Stimulated activated CD8-positive, alpha-beta memory T cell treated with anti-CD3 and anti-CD28 coated beads, Interleukin-15, amount 100 ng/mL, for 48 hours (primary cell): ENCODE measurements at regions not wholly inside any gene's neighbourhood (a gene's known extent, or its start where the extent isn't known, plus 50 kb on each side); places are given as distances from the start of the nearest gene placed in this dataset.

Experiments used
- DNase-seq, 2 donors: peaks; one replicate each; pipeline ENCODE4 v3.0.0-alpha.2; 2020; ENCODE audit warnings: low read depth in 2 of 2

GRCh38 chr10:78756604-78757343, 312.0 kb upstream of the ZMIZ1 start:
- DNase-seq, result peak in 1 of 2 donors; percentile 21

GRCh38 chr10:78757344-78757925, 311.3 kb upstream of the ZMIZ1 start:
- no peak for DNase-seq

GRCh38 chr10:78758176-78758575, 310.6 kb upstream of the ZMIZ1 start:
- DNase-seq, result no peak

- no peak for DNase-seq
Measured at GRCh38 chr10:78759456-78760120, 309.2 kb upstream of the ZMIZ1 start.

GRCh38 chr10:78760463-78761310, 308.1 kb upstream of the ZMIZ1 start:
- DNase-seq, result no peak

GRCh38 chr10:78761311-78761781, 307.4 kb upstream of the ZMIZ1 start:
- DNase-seq, result no peak

GRCh38 chr10:78762086-78762630, 306.6 kb upstream of the ZMIZ1 start:
- no peak for DNase-seq

- no peak for DNase-seq
Measured at GRCh38 chr10:78763234-78763633, 305.5 kb upstream of the ZMIZ1 start.

- peak; percentile 56 to 57 for DNase-seq
Measured at GRCh38 chr10:78763651-78764395, 304.9 kb upstream of the ZMIZ1 start.

GRCh38 chr10:78764436-78764835, 304.3 kb upstream of the ZMIZ1 start:
- no peak for DNase-seq

- DNase-seq, result no peak
Measured at GRCh38 chr10:78764846-78765430, 303.8 kb upstream of the ZMIZ1 start.

GRCh38 chr10:78765726-78766335, 302.9 kb upstream of the ZMIZ1 start:
- DNase-seq, result no peak

GRCh38 chr10:78766603-78767002, 302.2 kb upstream of the ZMIZ1 start:
- DNase-seq, result no peak

- DNase-seq, result no peak
Measured at GRCh38 chr10:78768041-78768835, 300.5 kb upstream of the ZMIZ1 start.

- no peak for DNase-seq
Measured at GRCh38 chr10:78768876-78769275, 299.9 kb upstream of the ZMIZ1 start.

- DNase-seq, result no peak
Measured at GRCh38 chr10:78769526-78769925, 299.2 kb upstream of the ZMIZ1 start.

GRCh38 chr10:78770167-78771090, 298.3 kb upstream of the ZMIZ1 start:
- DNase-seq, result no peak

- DNase-seq, result no peak
Measured at GRCh38 chr10:78771260-78771659, 297.5 kb upstream of the ZMIZ1 start.
